GM18870 (cell line): ENCODE measurements at regions not wholly inside any gene's neighbourhood (a gene's known extent, or its start where the extent isn't known, plus 50 kb on each side); places are given as distances from the start of the nearest gene placed in this dataset.

Source experiments
- ATAC-seq: cut with Tn5 transposase; IDR thresholded peaks from one replicate; pipeline ENCODE4 v1.9.1; 2021; ENCODE audit warnings: moderate library complexity; ENCODE audit not compliant: unreplicated experiment

DNA sequence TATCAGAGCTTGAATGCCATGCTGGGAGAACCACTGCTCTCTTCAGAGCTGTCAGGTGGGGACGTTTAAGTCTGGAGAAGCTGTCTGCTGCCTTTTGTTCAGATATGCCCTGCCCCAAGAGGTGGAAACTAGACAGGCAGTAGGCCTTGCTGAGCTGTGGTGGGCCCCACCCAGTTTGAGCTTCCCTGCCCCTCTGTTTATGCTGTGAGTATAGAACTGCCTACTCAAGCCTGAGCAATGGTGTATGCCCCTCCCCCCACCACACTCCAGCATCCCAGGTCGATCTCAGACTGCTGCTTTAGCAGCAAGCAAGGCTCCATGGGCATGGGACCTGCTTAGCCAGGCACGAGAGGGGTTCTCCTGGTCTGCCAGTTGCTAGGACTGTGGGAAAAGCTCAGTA lies 362.3 kb downstream of the FAM170A start:
- ATAC-seq = no peak

DNA sequence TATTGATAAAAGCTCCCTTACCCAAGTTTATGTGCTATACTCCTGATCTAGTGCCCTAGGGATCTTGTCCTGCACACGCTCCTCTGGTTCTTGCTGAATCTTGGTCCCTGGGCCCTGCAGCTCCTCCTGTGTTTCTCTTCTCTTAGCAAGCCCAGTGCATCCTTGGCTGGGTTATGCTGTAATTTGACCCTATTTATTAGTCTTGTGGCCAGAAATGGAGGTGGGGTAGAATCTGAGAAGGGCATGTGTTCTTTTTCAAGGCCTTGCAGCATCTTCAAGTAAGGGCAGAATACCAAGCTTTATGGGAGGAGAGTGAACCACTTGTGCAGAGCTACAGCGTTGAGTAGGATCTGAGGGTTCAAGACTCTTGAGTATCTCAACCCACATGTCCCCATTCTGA lies 366.8 kb downstream of the FAM170A start:
- ATAC-seq = no peak

DNA sequence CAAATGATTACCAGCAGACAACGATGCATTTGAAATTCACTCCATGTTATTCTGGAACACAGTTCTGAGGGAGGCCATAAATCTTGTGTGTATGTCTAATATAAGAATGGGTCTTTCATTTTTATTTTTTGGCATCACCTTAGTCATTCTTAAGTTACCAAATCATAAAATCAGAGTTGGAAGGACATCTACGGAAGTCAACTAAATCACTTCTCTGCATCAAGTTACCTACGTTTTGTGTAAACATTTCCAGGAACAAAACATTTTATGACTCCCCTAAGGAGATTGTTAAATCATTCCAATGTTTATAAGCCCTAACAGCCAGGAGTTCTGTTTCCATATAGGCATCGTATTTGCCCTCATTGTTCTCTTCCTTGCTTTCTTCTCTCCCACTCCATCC lies 378.2 kb downstream of the FAM170A start:
- no peak for ATAC-seq

DNA sequence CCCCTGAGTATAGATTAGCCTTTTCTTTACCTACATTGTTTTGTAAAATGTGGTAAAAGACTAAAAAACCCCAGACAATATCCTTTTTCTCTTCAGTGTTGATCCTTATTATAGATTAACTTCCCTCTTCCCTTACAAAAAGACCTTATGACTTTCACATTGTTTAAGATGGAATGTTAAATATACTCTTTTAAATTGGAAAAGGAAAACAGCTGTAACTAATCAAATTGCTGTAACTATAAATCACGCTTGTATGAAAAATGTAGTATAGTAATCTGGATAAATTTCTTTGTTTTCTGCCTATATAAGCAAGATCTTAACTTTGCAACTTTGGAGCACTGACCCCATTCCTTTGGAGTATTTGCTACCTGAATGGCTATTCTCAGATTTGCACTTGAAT lies 383.1 kb downstream of the FAM170A start:
- ATAC-seq = no peak

DNA sequence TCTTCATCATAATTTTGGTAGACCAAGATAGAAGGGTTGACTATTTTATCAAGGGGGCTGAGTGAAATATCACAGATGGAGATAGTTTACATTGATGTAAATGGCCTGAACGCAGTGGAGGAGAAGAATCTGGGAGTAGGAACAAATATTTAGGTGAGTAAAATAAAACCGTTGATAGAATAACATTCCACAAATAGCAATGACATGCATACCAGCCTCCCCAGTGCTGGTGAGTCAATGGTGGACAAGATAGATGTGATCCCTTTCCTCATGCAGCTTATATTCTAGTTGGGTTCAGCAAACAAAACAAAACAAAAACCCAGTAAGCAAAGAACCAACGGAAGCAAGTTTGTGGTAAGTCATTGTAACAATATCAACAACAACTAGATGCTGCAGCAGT lies 385.2 kb downstream of the FAM170A start:
- ATAC-seq = no peak

DNA sequence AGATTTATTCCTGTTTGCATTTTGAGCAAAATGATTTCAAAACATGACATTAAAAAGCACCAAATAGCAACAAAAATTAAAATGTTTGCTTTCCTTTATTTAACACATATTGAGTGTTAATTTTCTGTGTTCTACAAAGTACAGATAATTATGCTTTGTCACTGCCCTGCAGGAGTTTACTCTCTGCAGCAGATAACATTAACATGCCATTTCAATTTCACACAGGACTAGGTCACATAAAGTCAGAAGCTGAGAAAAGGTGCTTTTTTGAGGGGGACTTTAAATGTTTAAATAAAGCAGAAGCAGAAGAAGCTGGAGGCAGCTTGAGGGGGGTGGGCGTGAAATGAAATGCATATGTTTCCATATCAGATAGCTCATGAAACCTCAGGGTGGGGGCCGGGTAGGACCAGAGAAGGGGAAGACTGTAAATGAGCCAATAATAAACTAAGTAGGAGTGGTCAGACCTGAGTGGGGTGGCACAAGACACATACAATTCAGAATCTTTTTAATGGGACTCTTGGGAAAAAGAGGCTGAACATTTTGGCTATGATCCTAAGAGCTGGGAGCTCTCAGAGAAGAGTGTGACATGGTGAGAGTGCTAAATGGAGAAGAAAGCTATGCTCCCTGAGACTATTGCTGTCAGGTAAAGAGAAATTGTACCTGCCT lies 387.5 kb downstream of the FAM170A start:
- ATAC-seq = no peak

DNA sequence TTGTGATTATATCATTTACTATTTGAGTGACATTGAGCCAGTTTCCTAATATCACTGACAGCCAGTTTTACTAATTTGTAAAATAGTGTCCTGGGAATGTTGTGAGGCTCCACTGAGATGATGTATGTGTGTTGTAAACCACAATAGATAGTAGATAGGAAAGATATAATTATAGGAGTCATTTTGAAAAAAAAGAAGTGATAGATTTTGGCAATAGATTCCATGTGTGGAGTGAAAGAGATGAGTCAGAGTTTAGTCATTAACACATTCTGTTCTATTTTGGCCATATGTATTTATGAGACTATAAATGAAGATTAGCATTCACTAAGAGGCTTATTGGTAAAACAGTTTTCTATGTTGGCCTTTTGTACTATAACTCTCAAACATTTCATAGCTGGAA lies 388.2 kb downstream of the FAM170A start:
- ATAC-seq = peak; percentile 62

DNA sequence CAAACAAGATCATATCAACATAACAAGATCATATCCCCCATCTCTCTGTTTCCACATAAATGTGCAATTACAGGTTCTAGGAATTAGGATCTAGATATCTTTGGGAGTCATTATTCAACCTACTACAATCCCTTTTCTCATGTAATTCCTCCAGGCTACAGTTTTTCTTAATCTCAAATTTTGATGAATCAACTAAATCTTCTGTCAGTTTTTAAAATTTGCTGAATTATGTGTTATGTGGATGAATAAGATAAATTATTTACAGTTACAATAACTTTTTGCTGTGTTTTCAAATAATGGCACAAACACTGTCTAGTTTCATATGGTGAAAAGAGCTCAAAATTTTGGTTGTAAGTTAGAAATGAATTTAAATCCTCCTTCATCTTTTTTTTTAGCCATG lies 405.8 kb downstream of the FAM170A start:
- ATAC-seq = no peak

DNA sequence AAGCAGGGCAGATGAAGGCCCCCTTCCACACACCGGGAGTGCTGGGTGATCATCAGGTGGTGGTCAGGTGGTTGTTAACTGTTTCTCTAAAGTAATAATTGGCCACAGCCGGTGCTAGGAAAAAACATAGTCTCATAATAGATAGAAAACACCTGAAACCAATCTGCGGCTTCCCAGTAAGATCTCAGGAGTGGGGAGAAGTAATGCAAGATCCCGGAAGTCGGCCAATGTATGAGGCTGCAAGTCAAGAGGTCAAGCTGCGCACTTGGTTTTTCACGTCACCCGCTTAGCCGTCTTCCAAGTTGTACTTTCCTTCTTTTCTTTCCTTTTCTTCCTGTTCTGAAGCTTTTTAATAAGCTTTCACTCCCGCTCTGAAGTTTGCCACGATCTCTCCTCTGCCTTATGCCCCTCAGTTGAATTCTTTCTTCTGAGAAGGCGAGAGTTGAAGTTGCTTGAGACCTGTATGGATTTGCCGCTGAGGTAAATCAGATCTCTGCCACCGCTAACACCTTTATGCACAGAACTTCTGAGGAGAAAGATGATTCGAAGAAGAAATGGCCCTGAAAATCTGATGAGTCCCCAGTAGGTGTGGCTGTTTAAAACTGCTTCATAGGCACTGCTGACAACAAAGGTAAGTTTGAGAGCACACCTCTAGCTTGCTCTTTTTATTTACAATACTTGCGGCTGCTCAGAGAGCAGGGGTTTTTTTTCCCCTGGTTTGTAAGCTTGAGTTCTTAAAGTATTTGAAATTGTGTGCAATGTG lies 406.6 kb downstream of the FAM170A start:
- ATAC-seq = no peak

DNA sequence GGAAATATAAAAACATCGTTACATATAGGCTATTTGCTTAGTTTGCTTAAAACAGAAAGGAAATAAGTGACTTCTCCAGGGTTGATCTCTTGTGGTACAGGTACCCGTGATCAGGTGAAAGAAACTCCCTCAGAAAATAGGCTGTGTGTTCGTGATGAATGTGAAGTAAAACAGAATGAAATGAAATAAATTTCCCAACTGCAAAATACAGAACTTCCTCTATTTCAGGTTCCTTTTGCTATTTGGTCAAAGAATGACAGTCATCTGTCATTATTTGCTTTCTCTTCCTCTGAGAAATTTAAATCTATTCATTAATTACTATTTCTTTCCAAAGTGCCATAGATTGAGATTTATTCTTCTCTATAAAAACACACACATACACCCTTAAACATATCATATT lies 408.1 kb downstream of the FAM170A start:
- ATAC-seq = no peak

DNA sequence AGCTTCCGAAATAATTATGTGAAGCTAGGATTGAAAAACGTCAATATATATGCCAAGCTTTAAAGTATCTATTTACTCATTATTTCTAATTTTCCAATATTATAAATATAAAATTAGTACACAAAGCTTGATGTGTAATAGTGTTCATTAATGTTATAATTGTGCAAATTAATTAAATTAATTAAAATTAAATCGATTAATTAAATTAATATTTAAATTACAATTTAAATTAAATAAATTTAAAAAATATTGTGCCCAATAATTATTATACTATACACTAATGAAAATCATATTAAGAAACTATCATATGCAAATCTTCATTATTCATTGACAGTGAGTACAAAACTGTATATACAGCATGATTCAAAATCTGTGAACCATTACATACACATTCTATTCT lies 409.8 kb downstream of the FAM170A start:
- no peak for ATAC-seq

DNA sequence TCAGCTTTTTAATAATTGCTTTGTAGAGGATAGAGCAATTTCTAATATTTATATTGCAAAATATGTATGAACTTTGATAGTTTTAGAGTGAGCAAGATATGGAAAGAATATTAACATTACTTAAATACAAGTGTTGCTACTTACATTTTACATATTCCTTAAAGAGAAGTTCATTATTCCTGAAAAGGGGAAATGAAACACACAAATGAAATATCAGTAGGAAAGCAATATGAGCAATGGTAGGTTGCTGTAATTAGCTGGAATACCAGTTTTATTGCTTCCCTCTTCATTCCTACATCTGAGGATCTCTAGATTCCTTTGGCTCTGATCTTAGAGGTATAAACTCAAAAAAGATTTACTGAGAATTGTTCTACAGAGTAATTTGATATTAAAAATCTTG lies 414.1 kb downstream of the FAM170A start:
- ATAC-seq = no peak

DNA sequence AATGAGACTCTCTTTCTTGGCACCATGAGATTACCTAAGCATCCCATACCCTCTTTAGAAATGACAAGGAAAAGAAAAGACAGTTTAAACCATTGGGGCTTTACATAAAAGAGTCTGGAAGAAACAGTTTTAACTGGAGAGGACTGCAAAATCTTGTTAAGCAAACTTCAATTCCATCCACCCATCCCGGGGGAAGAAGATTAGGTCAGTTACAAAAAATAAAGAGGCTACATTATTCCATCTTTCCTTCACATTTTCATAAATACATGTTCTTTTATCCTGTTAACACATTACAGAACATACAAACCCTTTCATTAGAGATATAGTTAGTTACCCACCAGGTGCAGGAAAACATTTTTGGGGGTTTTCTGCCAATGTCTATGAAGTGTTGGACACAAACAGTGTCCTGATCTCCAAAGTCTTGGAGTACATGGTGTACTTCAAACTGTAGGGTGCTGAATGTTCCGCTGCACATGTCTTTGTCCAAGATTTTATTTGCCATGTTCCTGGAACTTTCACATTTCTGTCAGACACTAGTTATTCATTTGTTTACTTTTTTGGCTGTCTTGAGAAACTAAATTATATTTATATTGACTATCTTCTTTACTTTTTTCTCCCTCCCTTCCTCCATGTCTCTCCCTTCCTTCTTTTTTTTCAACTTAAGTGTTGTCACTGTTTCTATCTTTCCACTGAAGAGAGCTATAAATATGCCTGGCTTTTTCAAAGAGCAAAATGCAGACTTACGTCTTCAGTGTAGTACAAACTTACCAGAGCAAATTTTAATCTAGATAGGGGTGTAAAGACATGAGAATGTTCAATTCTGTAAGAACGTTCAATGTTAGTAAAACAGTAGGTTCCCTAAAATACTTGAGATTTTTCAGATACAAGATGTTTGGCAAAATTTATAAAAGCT lies 410.9 kb upstream of the PRR16 start:
- ATAC-seq = no peak

DNA sequence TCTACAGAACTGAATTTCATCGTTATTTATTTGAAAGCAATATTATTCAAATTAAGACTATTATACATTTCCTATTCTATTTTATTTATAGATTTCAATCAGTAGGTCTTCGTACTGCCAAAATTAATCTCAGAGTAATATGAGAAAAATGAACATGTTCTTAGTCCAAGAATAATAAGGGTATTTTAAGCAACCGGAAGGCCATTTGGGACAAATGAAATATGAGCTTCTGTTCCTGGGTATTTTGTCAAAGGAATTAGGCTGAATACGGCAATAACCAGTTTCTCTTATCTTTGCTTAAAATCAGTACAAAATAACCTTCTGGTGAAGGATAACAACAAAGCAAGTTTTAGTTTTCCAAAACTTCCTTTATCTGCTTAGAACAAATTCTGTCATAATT lies 410.3 kb upstream of the PRR16 start:
- ATAC-seq = no peak

DNA sequence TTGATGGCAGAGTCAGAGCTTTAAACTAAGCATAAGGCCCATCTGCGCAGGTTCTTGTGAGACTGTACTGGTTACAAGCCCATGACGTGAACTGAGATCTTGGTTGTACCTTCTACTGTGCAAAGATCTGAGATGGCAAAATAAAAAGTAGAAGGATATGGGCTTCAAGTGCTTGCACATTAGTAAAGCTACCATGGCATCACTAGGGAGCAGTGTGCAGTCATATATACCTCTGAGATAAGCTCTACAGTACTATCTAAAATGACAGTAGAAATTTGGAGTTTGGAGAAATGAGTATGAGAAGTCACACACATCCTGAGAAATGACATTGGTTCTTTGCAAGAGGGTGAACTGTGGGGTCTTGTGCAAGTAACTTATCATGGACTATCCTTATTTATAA lies 408.2 kb upstream of the PRR16 start:
- no peak for ATAC-seq

DNA sequence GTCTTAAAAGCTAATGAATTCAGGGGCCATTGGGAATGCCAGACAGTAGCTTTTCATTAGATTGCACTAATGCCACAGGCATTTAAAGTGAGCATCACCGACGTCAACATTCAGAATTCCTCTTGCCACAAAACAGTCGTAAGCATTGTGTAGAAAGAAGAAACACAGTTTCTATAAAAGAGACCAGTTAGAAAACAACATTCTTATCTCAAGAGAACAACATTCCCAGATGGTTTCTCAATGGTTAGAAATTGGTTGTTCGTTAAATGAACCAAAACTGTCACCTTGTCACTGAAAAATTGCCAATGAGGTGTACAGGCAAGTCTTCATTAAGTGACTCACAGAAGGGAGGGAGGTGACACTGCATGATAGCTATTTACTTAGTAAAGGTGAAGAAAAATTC lies 401.6 kb upstream of the PRR16 start:
- ATAC-seq = no peak

DNA sequence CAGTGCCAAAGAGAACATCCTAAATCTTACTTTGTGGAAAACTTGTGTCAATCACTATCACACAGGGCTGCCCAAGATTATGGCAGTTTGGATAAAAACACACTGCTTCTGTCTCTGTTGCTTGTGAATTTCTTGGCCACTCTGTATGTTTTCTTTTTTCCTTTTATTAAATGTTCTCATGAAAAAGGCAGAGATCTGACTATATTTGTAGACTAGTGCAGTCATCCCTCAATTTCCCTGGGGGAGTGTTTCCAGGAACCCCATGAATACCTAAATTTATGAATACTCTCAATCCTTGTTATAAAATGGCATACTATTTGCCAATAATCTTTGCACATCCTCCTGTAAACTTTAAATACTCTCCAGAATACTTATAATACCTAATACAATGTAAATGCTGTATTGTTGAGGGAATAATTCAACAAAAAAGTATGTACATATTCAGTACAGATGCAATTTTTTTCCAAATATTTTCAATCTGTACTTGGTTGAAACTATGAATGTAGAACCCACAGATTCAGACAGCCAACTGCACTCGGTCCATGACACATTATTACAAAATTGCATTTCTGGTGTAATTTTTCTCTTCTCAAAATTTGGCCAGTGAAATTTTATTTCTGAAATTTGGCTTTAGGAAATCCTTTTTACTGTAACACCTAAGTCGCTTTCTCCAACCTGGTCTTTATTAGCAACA lies 391.9 kb upstream of the PRR16 start:
- no peak for ATAC-seq

DNA sequence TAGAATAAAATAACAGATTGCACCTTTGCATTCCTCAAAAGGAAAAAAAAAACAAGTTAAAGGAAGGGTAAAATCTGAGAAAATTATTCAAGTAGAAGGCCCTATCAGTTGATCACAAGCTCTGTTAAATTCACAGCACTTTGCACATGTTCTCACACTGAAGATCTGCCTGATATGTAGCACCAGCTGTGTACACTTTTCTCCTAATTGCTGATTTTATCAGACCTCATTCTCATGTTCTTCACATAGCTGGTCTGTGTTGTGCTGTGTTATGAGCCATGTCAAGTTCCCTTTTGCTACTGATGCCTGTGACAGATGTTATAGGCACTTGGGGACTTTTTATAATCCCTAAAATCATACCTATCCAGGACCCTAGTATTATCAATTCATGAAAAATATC lies 390.4 kb upstream of the PRR16 start:
- ATAC-seq = no peak

DNA sequence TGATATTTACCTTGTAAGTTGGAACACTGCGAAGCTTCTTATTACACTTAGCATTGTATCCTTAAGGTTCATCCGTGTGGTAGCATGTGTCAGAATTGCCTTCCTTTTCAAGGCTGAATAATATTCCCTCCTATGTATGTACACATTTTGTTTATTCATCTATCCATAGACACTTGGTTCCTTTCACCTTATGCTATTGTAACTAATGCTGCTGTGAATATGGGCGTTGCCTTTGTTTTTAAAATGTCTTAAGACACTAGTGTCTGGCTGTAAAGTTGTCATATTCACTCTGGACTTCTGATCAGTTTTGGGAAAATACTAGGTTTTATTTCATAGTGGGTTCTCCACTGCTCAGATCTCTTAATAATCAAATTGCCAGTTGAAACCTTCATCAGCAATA lies 383.3 kb upstream of the PRR16 start:
- ATAC-seq = no peak

DNA sequence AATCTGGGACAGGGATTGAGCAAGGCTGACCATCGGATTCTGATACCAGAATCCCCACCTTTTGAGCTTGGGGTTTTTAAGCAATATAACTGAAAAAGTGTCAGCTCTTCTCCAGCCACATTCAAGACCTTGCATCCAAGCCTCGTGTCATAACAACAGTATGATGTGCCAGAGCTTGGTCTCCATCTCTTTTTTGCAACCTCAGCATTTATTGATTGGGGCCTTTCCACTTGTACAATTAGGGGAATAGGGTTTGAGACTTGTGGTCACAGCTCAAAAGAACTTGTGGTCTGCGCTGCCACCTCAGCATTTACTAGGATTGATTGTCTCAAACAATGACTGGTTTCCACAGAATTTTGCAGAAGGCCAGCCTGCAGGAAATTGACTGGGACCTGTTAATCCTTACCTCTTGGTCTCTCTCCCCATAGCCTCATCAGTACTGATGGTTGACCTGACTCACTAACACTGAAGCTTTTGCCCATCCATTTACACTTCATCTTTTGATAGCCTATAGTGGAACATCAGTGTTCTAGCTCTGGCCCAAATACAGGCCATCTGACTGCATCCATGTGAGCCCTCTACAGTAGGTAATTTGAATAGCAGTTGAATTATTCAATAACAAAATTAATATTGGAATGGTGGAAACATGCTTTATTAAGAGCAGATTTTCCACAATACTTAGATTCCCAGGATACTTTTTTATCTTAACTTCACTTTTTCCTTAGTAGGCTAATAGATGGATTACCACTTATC lies 381.6 kb upstream of the PRR16 start:
- ATAC-seq = no peak
